GM12878 (cell line): ENCODE measurements at regions not wholly inside any gene's neighbourhood (a gene's known extent, or its start where the extent isn't known, plus 50 kb on each side); places are given as distances from the start of the nearest gene placed in this dataset.

ENCODE experiments used
- ATAC-seq: fragments of 200-7000 bp; cut with Tn5 transposase; 3 replicates; pipeline ENCODE4 v1.9.1; 2020; ENCODE audit warnings: mild to moderate bottlenecking, moderate library complexity
- BruUV-seq: library from RNA; stranded (reverse); fragments of 400-500 nt; replicated peaks from 2 replicates; lab custom pipeline; 2021; lab: Mats Ljungman, UMichigan
- CTCF ChIA-PET: fragments of 300-600 bp; sonication (Branson Sonifier 250); formaldehyde crosslinking; extraction: SDS; loops from one replicate; lab custom pipeline; 2021; ENCODE audit warnings: inconsistent platforms; lab: Yijun Ruan, JAX
- POLR2A ChIA-PET: fragments of 350-600 bp; formaldehyde crosslinking; extraction: SDS; loops from one replicate; lab custom pipeline; 2021; ENCODE audit warnings: inconsistent platforms; lab: Charles Lee
- RAD21 ChIA-PET: fragments of 300-600 bp; sonication (Branson Sonifier 250); formaldehyde crosslinking; loops from one replicate; lab custom pipeline; 2023; ENCODE audit warnings: antibody characterized with exemption; ENCODE audit not compliant: unreplicated experiment; lab: Charles Lee
- SMC1A ChIA-PET: fragments of 300-600 bp; sonication (Branson Sonifier 250); formaldehyde crosslinking; loops from one replicate; lab custom pipeline; 2023; ENCODE audit not compliant: unreplicated experiment, uncharacterized antibody; lab: Charles Lee
- DNase-seq: peaks from one replicate; pipeline ENCODE4 v3.0.0-alpha.2; 2011; ENCODE audit warnings: low read depth, low spot score
- FAIRE-seq: peaks from 3 replicates; lab custom pipeline; 2011; peaks lifted over from hg19 to GRCh38; lab: Jason Lieb, UNC
- H2AFZ ChIP-seq: 2 replicates; pipeline ENCODE4 v1.6.0; 2011; ENCODE audit warnings: low read depth, low read length, control low read depth; ENCODE audit not compliant: control insufficient read depth
- H3K27ac ChIP-seq: 2 replicates; pipeline ENCODE4 v1.5.1; 2011; ENCODE audit warnings: control low read depth; ENCODE audit not compliant: control insufficient read depth, insufficient read depth
- H3K27me3 ChIP-seq, 2 experiments: replicated peaks in 1 of 2; 2 replicates each; pipeline versions ENCODE4 v1.6.0 to v1.6.1; 2011; ENCODE audit warnings: low read length in 1 of 2; ENCODE audit not compliant: control insufficient read depth in 2 of 2, insufficient read depth in 2 of 2
- H3K36me3 ChIP-seq, 2 experiments: 2 replicates each; pipeline ENCODE4 v1.5.1; 2011; ENCODE audit warnings: low read length in 1 of 2; ENCODE audit not compliant: control insufficient read depth in 2 of 2, insufficient read depth in 2 of 2
- H3K4me1 ChIP-seq: 2 replicates; pipeline ENCODE4 v1.6.1; 2011; ENCODE audit warnings: mild to moderate bottlenecking, low read length, moderate library complexity, mixed read lengths; ENCODE audit not compliant: control insufficient read depth, insufficient read depth
- H3K4me2 ChIP-seq: 2 replicates; pipeline ENCODE4 v1.6.0; 2011; ENCODE audit warnings: control low read depth; ENCODE audit not compliant: control insufficient read depth, insufficient read depth
- H3K4me3 ChIP-seq: fragments of 200-600 bp; sonication (generic); 2 replicates; pipeline ENCODE4 v1.5.1; 2016
- H3K79me2 ChIP-seq: 2 replicates; pipeline ENCODE4 v1.6.0; 2011; ENCODE audit warnings: low read length; ENCODE audit not compliant: control insufficient read depth, insufficient read depth
- H3K9ac ChIP-seq: 2 replicates; pipeline ENCODE4 v1.8.0; 2011; ENCODE audit warnings: low read length, control low read depth, mixed read lengths; ENCODE audit not compliant: control insufficient read depth, insufficient read depth
- H3K9me3 ChIP-seq: replicated peaks from 3 replicates; pipeline ENCODE4 v1.5.1; 2011; ENCODE audit warnings: mild to moderate bottlenecking, low read length; ENCODE audit not compliant: control insufficient read depth, insufficient read depth
- H4K20me1 ChIP-seq: 2 replicates; pipeline ENCODE4 v1.6.0; 2011; ENCODE audit not compliant: control insufficient read depth, insufficient read depth
- DPF2 ChIP-seq: fragments of 450-650 bp; IDR thresholded peaks from 2 replicates; pipeline ENCODE4 v1.6.1; 2017; ENCODE audit warnings: mild to moderate bottlenecking
- EGR1 ChIP-seq, 2 experiments: IDR thresholded peaks; 1 replicate in 1 of 2; 2 replicates in 1 of 2; pipeline ENCODE4 v1.6.1; 2011 to 2012; ENCODE audit warnings: low read depth in 2 of 2, low read length in 2 of 2, borderline replicate concordance in 1 of 2, mild to moderate bottlenecking in 1 of 2, moderate library complexity in 1 of 2
- FOXM1 ChIP-seq: IDR thresholded peaks from 2 replicates; pipeline ENCODE4 v1.6.1; 2012; ENCODE audit warnings: low read depth, mild to moderate bottlenecking, inconsistent platforms, low read length, moderate library complexity
- MAX ChIP-seq: IDR thresholded peaks from 2 replicates; pipeline ENCODE4 v1.6.1; 2012; ENCODE audit warnings: low read depth, low read length, improper control_type of control experiment
- MEF2B ChIP-seq: fragments of 450-650 bp; IDR thresholded peaks from 2 replicates; pipeline ENCODE4 v1.6.1; 2018; ENCODE audit warnings: mild to moderate bottlenecking, moderate library complexity; ENCODE audit not compliant: partially characterized antibody, poor library complexity, severe bottlenecking
- NBN ChIP-seq: fragments of 450-650 bp; IDR thresholded peaks from 2 replicates; pipeline ENCODE4 v1.6.1; 2016
- SKIL ChIP-seq: fragments of 450-650 bp; IDR thresholded peaks from 2 replicates; pipeline ENCODE4 v1.6.1; 2017; ENCODE audit warnings: mild to moderate bottlenecking, low read depth, inconsistent platforms; ENCODE audit not compliant: poor library complexity, severe bottlenecking
- WGBS: methylation state at CpG from one replicate; pipeline ENCODE4 v1.1.6; 2016; ENCODE audit warnings: low lambda C conversion rate; ENCODE audit not compliant: insufficient replicate concordance, insufficient coverage; ENCODE audit errors: missing lambda C conversion rate; 5-methylcytosine and 5-hydroxymethylcytosine counted together
- in situ Hi-C: fragments of 300-500 bp; cut with MboI; formaldehyde crosslinking; loops from 9 replicates; pipeline ENCODE4 v1.14.3; 2018; ENCODE audit warnings: mixed read lengths
- intact Hi-C: fragments of 100-400 bp; cut with micrococcal nuclease; formaldehyde crosslinking; loops from one replicate; pipeline ENCODE4 v1.14.2; 2022; ENCODE audit not compliant: unreplicated experiment
- TF ChIP-seq, protein P1 (sequence below): fragments of 450-650 bp; IDR thresholded peaks from 2 replicates; pipeline ENCODE4 v1.6.1; 2017; ENCODE audit warnings: mild to moderate bottlenecking, moderate library complexity

DNA sequence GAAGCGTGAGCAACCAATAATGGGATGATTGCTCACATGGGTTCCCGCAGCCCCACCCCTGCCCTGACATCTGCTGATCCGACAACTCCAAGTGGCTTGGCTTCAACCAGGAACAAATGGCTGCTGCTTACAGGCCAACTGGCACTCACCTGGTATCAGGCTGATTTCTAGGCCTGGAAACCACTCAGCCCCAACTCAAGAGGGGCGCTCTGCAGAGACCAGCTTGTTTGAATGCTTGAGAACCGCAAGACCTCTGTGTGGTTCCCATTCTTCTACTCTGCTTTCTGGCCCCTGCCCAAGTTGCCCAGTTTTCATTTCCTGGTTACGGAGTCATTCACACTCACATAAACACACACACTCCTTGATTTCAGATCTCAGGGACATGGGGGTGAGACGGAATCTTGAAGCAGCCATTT, 52.0 kb downstream of the TNP1 start:
- ChIA-PET RAD21 (no interaction called here), SMC1A (no interaction called here), CTCF (no interaction called here), POLR2A (no interaction called here)
- no peak overlapping the region for H2AFZ ChIP-seq
- intact Hi-C loops, result no loop called here
- H3K4me1 ChIP-seq, result no peaks in the 10 kb centered on the region
- no peaks in the 10 kb centered on the region for H3K79me2 ChIP-seq
- H3K4me2 ChIP-seq, result no peak overlapping the region
- H3K4me3 ChIP-seq, result no peak overlapping the region
- ATAC-seq, result no peak
- no peaks in the 10 kb centered on the region for H3K9me3 ChIP-seq
- H4K20me1 ChIP-seq, result no peaks in the 10 kb centered on the region
- BruUV-seq, result no TSS peak
- no peak overlapping the region for H3K9ac ChIP-seq
- DNase-seq, result no peak
- peaks cover 0 to 5% of the 10 kb centered on the region in 2 experiments; a peak in 1 of 4 replicates for H3K27me3 ChIP-seq
- H3K27ac ChIP-seq, result no peak overlapping the region
- H3K36me3 ChIP-seq, result no peaks in the 10 kb centered on the region
- FAIRE-seq, result no peak
- no peak for TF ChIP-seq NBN
- in situ Hi-C loops, result no loop called here
- WGBS, result 45% methylated on average over 7 of the region's 7 CpGs

- SMC1A ChIA-PET, result no interaction called here
These were observed 55.2 kb downstream of the TNP1 start for GRCh38 chr2:216804357-216805350.

More at GRCh38 chr2:216804357-216805350, 55.2 kb downstream of the TNP1 start:
- Histone ChIP-seq H3K27me3 (peaks cover 0 to 5% of the 10 kb centered on the region in 2 experiments; a peak in 1 of 4 replicates), H3K4me3 (no peak overlapping the region), H3K4me2 (no peak overlapping the region), H3K4me1 (no peaks in the 10 kb centered on the region), H3K36me3 (no peaks in the 10 kb centered on the region), H3K79me2 (no peaks in the 10 kb centered on the region), H3K9ac (no peak overlapping the region), H3K9me3 (no peaks in the 10 kb centered on the region), H3K27ac (no peak overlapping the region), H4K20me1 (no peaks in the 10 kb centered on the region), H2AFZ (no peak overlapping the region)
- DNase-seq (no peak), FAIRE-seq (no peak), ATAC-seq (no peak)
- 21% methylated on average over 10 of the region's 10 CpGs for WGBS
- POLR2A ChIA-PET, result no interaction called here
- intact Hi-C loops, result no loop called here
- in situ Hi-C loops, result no loop called here
- RAD21 ChIA-PET, result no interaction called here
- no TSS peak for BruUV-seq
- CTCF ChIA-PET, result no interaction called here
- no peak for TF ChIP-seq DPF2
- TF ChIP-seq MAX, result no peak
- TF ChIP-seq EGR1 (IDR thresholded peaks at IDR 0.05; ENCODE audit: borderline replicate concordance in 1 of 2, low read depth in 2 of 2, low read length in 2 of 2), result no peak
- TF ChIP-seq SKIL, result no peak
- TF ChIP-seq, protein P1, sequence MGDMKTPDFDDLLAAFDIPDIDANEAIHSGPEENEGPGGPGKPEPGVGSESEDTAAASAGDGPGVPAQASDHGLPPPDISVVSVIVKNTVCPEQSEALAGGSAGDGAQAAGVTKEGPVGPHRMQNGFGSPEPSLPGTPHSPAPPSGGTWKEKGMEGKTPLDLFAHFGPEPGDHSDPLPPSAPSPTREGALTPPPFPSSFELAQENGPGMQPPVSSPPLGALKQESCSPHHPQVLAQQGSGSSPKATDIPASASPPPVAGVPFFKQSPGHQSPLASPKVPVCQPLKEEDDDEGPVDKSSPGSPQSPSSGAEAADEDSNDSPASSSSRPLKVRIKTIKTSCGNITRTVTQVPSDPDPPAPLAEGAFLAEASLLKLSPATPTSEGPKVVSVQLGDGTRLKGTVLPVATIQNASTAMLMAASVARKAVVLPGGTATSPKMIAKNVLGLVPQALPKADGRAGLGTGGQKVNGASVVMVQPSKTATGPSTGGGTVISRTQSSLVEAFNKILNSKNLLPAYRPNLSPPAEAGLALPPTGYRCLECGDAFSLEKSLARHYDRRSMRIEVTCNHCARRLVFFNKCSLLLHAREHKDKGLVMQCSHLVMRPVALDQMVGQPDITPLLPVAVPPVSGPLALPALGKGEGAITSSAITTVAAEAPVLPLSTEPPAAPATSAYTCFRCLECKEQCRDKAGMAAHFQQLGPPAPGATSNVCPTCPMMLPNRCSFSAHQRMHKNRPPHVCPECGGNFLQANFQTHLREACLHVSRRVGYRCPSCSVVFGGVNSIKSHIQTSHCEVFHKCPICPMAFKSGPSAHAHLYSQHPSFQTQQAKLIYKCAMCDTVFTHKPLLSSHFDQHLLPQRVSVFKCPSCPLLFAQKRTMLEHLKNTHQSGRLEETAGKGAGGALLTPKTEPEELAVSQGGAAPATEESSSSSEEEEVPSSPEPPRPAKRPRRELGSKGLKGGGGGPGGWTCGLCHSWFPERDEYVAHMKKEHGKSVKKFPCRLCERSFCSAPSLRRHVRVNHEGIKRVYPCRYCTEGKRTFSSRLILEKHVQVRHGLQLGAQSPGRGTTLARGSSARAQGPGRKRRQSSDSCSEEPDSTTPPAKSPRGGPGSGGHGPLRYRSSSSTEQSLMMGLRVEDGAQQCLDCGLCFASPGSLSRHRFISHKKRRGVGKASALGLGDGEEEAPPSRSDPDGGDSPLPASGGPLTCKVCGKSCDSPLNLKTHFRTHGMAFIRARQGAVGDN, result no peak
- TF ChIP-seq MEF2B, result no peak
- TF ChIP-seq FOXM1, result no peak
